ENCODE measurements at regions not wholly inside any gene's neighbourhood (a gene's known extent, or its start where the extent isn't known, plus 50 kb on each side); places are given as distances from the start of the nearest gene placed in this dataset.

DNA sequence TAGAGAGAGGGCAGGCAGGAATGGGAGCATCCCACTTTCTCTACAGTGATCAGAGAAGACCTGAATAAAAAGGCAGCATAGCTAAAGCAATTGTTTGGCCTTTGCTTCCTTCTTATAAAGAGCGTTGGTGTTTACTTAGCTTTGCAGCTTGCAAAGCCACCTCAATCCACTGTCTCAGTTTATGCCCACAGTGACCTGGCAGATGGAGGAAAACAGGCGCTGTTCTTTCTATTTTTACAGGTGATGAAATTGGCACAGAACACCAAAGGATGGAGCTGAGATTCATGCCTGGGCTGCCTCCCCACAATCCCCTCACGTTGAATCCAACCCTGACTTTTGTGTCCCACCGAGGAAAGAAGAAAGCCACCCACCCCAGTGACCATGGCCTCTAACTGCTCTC is 130.5 kb downstream of the TTLL2 start:
- ChIA-PET POLR2A (no interaction called here), CTCF (no interaction called here)
- H3K4me1 Mint-ChIP-seq = no peaks in the 10 kb centered on the region
- H3K36me3 Mint-ChIP-seq (ENCODE audit: low read depth) = no peaks in the 10 kb centered on the region
- no peak for DNase-seq
- no peak overlapping the region for H3K4me3 Mint-ChIP-seq
- peaks cover 15% of the 10 kb centered on the region for H3K27me3 Mint-ChIP-seq
- no peaks in the 10 kb centered on the region for H3K9me3 Mint-ChIP-seq
- H3K27ac Mint-ChIP-seq = no peak overlapping the region

DNA sequence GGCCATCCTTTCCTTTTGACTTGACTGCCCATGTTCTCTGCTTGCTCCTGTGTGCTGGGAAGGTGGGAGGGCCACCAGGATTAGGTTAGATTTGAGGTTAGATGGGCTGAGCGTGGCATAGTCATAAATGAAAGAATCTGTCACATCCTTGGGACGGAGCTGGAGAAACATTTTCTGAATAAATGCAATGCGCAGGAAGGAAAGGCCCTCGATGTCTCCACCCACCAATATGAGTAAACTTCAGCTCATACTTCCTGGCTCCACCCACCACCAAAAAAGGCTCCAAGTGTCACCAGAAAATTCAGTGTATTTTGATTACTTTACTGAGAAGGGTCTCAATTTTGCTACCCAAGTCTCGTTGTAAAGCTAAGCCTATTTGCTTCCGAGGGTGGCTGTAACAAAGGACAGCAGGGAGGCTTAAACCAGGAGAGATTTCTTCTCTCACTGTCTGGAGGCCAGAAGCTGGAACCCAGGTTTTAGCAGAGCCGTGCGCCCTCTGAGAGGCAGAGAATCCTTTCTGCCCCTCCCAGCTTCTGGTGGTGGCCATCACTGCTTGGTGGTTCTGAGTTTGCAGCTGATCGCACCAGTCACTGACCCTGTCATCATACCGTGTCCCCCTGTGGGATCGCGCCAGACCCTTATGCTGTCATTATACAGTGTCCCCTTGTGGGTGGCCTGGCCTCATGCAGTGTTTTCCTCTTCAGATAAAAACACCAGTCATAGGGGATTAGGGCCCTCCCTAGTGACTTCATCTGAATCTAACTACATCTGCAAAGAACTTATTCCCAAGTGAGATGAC is 137.8 kb downstream of the TTLL2 start:
- POLR2A ChIA-PET = no interaction called here
- H3K27me3 Mint-ChIP-seq = peaks cover 14% of the 10 kb centered on the region
- DNase-seq = no peak
- H3K9me3 Mint-ChIP-seq = no peaks in the 10 kb centered on the region
- CTCF ChIA-PET = no interaction called here
- no peak overlapping the region for H3K27ac Mint-ChIP-seq
- H3K36me3 Mint-ChIP-seq (ENCODE audit: low read depth) = no peaks in the 10 kb centered on the region
- H3K4me3 Mint-ChIP-seq = no peak overlapping the region
- H3K4me1 Mint-ChIP-seq = no peaks in the 10 kb centered on the region

DNA sequence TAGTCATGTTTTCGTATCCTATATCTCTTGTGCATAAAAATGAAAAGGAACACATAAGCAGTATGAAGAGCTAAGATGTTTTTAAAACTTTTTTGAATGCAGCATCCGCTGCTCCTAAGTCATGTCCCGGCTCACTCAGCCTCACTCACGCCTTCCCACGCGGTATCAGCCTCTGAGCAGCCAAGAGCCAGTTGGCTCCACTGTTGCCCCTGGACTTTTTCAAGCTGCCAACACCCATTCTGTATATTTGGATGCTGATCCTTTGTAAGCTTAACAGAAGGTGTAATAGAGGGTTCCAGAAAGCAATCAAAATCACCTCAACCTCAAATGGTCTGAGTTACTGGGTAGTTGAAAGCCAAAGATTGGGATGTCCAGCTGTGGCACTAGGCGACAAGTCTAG is 139.3 kb downstream of the TTLL2 start:
- peaks cover 14% of the 10 kb centered on the region for H3K27me3 Mint-ChIP-seq
- DNase-seq = no peak
- no peaks in the 10 kb centered on the region for H3K9me3 Mint-ChIP-seq
- no peaks in the 10 kb centered on the region for H3K36me3 Mint-ChIP-seq (ENCODE audit: low read depth)
- CTCF ChIA-PET = no interaction called here
- H3K4me3 Mint-ChIP-seq = no peak overlapping the region
- POLR2A ChIA-PET = no interaction called here
- no peaks in the 10 kb centered on the region for H3K4me1 Mint-ChIP-seq
- no peak overlapping the region for H3K27ac Mint-ChIP-seq

DNA sequence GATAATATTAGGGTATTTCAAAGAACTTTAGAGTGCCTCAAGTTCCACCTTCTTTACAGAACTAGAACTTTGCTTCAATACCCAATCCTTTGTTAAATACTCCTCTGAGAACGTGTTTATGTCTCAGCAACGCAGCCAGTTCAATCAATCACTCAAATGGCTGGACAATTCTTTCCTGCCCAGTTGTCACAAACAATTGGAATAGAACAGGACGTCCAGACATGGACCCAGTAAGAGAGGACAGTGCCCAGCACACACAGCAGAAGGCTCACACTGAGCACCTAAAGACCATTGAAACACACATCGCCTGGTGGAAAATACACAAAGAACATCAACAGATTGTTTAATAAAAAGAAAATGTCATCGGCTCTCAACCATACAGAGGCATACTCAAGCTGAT is 140.6 kb downstream of the TTLL2 start:
- H3K4me1 Mint-ChIP-seq = no peaks in the 10 kb centered on the region
- CTCF ChIA-PET = no interaction called here
- H3K9me3 Mint-ChIP-seq = no peaks in the 10 kb centered on the region

DNA sequence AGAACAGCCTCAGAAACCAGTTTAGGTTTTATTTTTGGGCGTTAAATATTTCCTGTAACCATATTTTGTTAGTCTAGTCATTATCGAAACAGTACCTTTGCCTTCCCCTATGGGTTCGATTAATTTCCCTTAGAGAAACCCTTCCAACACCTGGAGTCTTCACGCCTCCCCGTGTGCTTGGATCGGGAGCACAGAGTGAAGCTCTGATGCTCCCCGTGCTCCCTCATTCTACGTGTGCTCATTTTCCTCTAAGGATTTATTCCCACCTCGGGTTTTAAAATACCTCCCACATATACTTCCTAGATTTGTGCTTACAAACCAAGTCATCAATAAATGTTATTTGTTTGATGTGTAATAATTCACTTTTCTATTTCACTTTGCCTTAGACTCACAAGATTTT is 142.4 kb downstream of the TTLL2 start:
- no peak for DNase-seq
- ChIA-PET POLR2A (no interaction called here), CTCF (no interaction called here)
- no peak overlapping the region for H3K4me3 Mint-ChIP-seq
- H3K27me3 Mint-ChIP-seq = no peaks in the 10 kb centered on the region
- H3K4me1 Mint-ChIP-seq = no peaks in the 10 kb centered on the region
- H3K27ac Mint-ChIP-seq = no peak overlapping the region
- H3K36me3 Mint-ChIP-seq (ENCODE audit: low read depth) = no peaks in the 10 kb centered on the region
- no peaks in the 10 kb centered on the region for H3K9me3 Mint-ChIP-seq

More for the DNA sequence above, 140.6 kb downstream of the TTLL2 start:
- Mint-ChIP-seq H3K4me3 (no peak overlapping the region), H3K36me3 (ENCODE audit: low read depth) (no peaks in the 10 kb centered on the region), H3K27me3 (peaks cover 7% of the 10 kb centered on the region), H3K27ac (no peak overlapping the region)
- no peak for DNase-seq
- POLR2A ChIA-PET = no interaction called here

DNA sequence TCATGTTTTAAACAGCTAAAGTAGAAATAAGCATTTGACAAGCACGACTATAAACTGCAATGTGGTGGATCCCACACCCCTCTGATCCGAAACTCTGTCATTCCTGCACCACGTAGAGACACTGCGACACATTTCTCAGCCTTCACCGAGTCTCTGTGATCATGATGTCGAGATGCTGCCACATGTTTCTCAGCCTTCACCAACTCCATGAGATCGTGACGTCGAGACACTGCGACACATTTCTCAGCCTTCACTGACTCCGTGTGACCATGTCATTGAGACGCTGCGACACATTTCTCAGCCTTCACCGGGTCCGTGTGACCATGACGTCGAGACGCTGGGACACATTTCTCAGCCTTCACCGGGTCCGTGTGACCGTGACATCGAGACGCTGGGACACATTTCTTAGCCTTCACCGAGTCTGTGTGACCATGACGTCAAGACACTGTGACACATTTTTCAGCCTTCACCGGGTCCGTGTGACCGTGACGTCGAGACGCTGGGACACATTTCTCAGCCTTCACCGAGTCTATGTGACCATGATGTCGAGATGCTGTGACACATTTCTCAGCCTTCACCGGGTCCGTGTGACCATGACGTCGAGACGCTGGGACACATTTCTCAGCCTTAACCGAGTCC is 143.0 kb downstream of the TTLL2 start:
- ChIA-PET CTCF (no interaction called here), POLR2A (no interaction called here)
- H3K4me1 Mint-ChIP-seq = no peaks in the 10 kb centered on the region
- no peaks in the 10 kb centered on the region for H3K36me3 Mint-ChIP-seq (ENCODE audit: low read depth)
- no peak for DNase-seq
- H3K9me3 Mint-ChIP-seq = no peaks in the 10 kb centered on the region
- H3K27me3 Mint-ChIP-seq = no peaks in the 10 kb centered on the region
- H3K27ac Mint-ChIP-seq = no peak overlapping the region
- H3K4me3 Mint-ChIP-seq = no peak overlapping the region

DNA sequence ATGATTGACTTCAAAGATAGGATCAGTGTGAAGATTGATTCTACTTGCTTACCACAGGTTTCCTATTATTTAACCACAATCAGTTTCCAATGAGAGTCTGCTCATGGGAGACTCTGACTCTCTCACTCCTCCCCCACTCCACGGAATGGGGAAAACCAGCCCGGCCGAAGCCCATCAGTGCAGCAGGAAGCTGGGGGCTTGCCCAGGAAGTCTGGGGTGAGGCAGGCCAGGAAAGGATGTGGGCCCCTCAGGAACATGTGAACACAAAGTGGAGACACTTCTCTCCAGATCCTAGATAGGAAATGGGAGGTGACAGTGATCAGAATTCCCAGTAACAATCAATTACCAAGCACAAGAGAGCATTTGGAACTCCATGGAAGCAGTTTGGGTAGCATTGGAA is 144.2 kb downstream of the TTLL2 start:
- no peak overlapping the region for H3K4me3 Mint-ChIP-seq
- H3K36me3 Mint-ChIP-seq (ENCODE audit: low read depth) = no peaks in the 10 kb centered on the region
- DNase-seq = no peak
- POLR2A ChIA-PET = no interaction called here
- no peaks in the 10 kb centered on the region for H3K27me3 Mint-ChIP-seq
- no peaks in the 10 kb centered on the region for H3K4me1 Mint-ChIP-seq
- H3K9me3 Mint-ChIP-seq = no peaks in the 10 kb centered on the region
- H3K27ac Mint-ChIP-seq = no peak overlapping the region
- CTCF ChIA-PET = no interaction called here

DNA sequence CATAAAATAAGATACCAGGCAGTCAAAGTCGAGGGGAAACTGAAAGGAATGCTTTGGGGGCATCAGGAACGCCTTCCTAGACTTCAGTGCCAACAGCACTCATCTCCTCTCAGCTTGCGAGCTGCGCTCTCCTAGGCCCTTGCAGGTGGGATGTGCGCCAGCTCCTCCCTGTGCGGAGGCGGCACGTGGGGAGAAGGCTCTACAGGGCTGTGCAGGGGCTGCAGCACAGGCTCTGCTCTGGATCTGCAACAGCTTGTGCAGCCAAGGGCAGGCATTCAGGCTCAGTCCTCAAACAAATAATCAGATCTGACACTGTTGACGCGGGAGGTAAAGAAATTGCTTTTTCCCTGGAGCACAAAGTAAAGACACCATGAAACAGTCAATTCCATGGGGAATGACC is 144.8 kb downstream of the TTLL2 start:
- Mint-ChIP-seq H3K27ac (no peak overlapping the region), H3K9me3 (no peaks in the 10 kb centered on the region), H3K36me3 (ENCODE audit: low read depth) (no peaks in the 10 kb centered on the region), H3K4me3 (no peak overlapping the region), H3K27me3 (no peaks in the 10 kb centered on the region), H3K4me1 (no peaks in the 10 kb centered on the region)
- ChIA-PET POLR2A (no interaction called here), CTCF (no interaction called here)
- DNase-seq = no peak

DNA sequence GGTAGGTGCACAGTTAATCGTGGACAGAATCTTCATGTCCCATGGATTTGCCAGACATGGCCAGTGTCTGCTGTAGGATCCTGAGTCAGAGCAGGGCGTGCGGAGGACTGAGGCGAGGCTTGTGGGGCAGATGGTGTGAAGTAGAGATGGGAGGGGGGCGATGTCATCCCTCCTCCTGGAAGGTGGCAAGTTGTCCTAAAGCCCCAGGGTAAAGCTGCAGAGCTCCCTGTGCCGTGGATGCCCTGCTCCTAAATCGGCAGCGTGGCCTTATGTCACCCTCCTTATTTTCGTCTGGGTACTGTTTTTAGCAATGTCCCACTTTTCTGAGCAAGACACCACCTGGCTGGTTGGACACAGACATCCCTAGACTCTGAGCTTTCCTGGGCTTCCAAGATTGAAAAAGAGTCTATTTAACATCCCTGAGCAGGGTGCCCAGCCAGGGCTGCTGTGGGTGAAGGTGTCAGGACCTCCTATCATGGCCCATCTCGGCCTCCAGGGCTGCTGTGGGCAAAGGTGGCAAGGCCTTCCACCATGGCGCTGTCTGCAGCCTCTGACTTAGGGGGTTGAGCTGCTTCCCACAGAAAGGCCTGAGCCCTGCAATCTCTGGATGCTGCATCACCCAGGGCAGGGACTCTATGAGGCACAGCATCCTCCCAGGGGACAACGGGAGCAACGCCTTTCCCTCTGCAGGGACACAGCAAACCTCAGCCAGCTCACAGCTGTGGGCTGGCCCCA is 145.4 kb downstream of the TTLL2 start:
- DNase-seq = no peak
- no peak overlapping the region for H3K4me3 Mint-ChIP-seq
- ChIA-PET CTCF (no interaction called here), POLR2A (no interaction called here)
- no peaks in the 10 kb centered on the region for H3K9me3 Mint-ChIP-seq
- no peak overlapping the region for H3K27ac Mint-ChIP-seq
- H3K36me3 Mint-ChIP-seq (ENCODE audit: low read depth) = no peaks in the 10 kb centered on the region
- H3K4me1 Mint-ChIP-seq = no peaks in the 10 kb centered on the region
- no peaks in the 10 kb centered on the region for H3K27me3 Mint-ChIP-seq

DNA sequence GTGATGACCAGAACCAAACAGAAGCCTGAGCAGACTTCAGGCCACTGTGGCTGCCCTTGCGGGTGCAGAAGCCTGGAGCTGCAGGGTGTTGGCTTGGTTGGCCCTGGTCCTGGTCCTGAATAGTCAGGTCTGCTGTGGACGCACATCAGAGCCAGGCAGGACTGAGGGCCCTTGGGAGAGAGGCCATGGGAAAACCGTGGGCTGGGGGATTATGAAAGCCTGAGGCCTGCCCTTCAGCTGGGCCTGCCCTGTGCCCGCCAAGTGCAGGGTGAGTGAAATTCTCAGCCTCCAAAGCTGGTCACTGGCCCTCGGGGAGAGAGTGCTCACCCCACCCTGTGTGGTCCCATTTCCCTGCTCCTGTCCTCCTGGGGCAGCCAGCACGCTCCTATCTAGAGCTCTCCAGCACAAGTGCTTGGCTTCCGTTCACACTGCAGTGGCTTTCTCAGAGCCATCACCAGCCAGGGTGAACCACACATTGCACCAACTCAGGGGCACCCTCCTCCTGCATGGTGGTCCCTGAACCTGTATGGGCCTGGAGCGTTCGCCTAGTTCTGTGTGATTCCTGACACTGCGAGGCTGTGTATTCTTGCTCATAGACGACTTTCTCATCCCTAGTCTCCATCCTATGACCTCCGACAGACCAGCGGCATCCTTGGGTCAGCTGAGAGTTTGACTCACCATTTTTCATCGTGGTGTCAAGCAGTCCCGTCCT is 146.1 kb downstream of the TTLL2 start:
- ChIA-PET CTCF (no interaction called here), POLR2A (no interaction called here)
- no peak for DNase-seq
- Mint-ChIP-seq H3K4me1 (no peaks in the 10 kb centered on the region), H3K36me3 (ENCODE audit: low read depth) (no peaks in the 10 kb centered on the region), H3K4me3 (no peak overlapping the region), H3K9me3 (no peaks in the 10 kb centered on the region), H3K27ac (no peak overlapping the region), H3K27me3 (no peaks in the 10 kb centered on the region)

DNA sequence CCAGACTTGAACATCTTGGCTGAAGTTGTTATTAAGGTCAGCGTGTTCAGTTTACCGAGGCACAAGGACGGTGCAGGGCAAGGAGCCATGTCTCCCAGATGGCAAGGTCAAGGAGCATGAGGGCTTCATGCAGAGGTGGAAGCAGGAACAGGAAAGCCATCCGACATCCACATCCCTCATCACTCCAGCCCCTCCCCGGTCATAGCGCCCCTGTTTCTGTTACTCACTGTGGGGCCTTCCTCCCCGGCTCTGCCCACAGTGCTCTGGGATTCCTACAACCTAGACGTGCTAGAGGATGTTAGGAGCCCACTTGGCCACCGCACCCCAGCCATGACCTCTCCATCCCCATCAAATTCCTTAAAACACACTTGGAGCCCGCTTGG is 146.7 kb downstream of the TTLL2 start:
- Mint-ChIP-seq H3K36me3 (ENCODE audit: low read depth) (no peaks in the 10 kb centered on the region), H3K27ac (no peak overlapping the region), H3K4me3 (no peak overlapping the region), H3K27me3 (no peaks in the 10 kb centered on the region), H3K9me3 (no peaks in the 10 kb centered on the region), H3K4me1 (no peaks in the 10 kb centered on the region)
- ChIA-PET CTCF (no interaction called here), POLR2A (no interaction called here)
- no peak for DNase-seq

DNA sequence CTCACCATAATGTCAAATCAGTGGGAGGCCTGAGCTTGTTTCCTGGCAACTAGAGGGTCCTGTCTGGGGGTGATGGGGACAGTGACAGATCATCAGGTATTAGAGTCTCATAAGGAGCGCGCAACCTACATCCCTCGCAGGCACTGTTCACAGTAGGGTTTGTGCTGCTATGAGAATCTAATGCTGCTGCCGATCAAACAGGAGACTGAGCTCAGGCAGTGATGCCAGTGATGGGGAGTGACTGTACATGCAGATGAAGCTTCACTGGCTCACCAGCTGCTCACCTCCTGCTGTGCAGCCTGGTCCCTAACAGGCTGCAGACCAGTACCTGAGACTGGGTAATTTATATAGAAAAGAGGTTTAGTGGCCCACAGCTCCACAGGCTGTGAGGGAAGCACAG is 147.3 kb downstream of the TTLL2 start:
- ChIA-PET CTCF (no interaction called here), POLR2A (no interaction called here)
- no peaks in the 10 kb centered on the region for H3K9me3 Mint-ChIP-seq
- no peaks in the 10 kb centered on the region for H3K36me3 Mint-ChIP-seq (ENCODE audit: low read depth)
- no peaks in the 10 kb centered on the region for H3K27me3 Mint-ChIP-seq
- H3K4me1 Mint-ChIP-seq = no peaks in the 10 kb centered on the region
- no peak for DNase-seq
- H3K27ac Mint-ChIP-seq = no peak overlapping the region
- H3K4me3 Mint-ChIP-seq = no peak overlapping the region

DNA sequence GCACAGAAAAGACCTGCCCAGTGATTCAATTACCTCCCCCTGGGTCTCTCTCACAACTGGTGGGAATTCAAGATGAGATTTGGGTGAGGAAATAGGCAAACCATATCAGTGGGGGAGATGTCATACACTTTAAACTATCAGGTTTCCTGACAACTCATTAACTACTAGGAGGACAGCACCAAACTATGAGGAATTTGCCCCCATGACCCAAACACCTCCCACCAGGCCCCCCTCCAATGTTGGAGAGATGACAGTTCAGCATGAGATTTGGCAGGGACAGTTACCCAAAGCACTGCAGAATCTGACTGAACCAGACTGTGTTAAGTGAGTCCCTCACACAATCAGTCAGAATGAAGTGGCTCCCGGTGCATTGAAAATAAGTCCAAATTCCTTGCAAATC is 148.0 kb downstream of the TTLL2 start:
- no peak for DNase-seq
- Mint-ChIP-seq H3K27ac (no peak overlapping the region), H3K36me3 (ENCODE audit: low read depth) (no peaks in the 10 kb centered on the region), H3K4me1 (no peaks in the 10 kb centered on the region), H3K9me3 (no peaks in the 10 kb centered on the region), H3K4me3 (no peak overlapping the region), H3K27me3 (no peaks in the 10 kb centered on the region)
- ChIA-PET CTCF (no interaction called here), POLR2A (no interaction called here)
